Keratinocyte (primary cell): ENCODE measurements at regions not wholly inside any gene's neighbourhood (a gene's known extent, or its start where the extent isn't known, plus 50 kb on each side); places are given as distances from the start of the nearest gene placed in this dataset.

Source experiments
- DNase-seq: peaks from one replicate; pipeline ENCODE4 v3.0.0-alpha.2; 2011; ENCODE audit warnings: low read depth, missing footprints, low spot score
- FAIRE-seq: peaks from 2 replicates; lab custom pipeline; 2011; peaks lifted over from hg19 to GRCh38; lab: Jason Lieb, UNC
- H2AFZ ChIP-seq: 2 replicates; pipeline ENCODE4 v1.6.0; 2012; ENCODE audit warnings: low read length, control low read depth, inconsistent platforms; ENCODE audit not compliant: control insufficient read depth
- H3K27ac ChIP-seq: 2 replicates; pipeline ENCODE4 v1.5.1; 2011; ENCODE audit warnings: low read length; ENCODE audit not compliant: control insufficient read depth, insufficient read depth
- H3K27me3 ChIP-seq: 3 replicates; pipeline ENCODE4 v1.6.0; 2011; ENCODE audit warnings: low read length; ENCODE audit not compliant: control insufficient read depth, insufficient read depth; ENCODE audit errors: extremely low read depth
- H3K36me3 ChIP-seq, 2 experiments: 2 replicates in 1 of 2; 3 replicates in 1 of 2; pipeline ENCODE4 v1.5.1; 2011; ENCODE audit warnings: low read length in 2 of 2, mild to moderate bottlenecking in 1 of 2; ENCODE audit not compliant: control insufficient read depth in 2 of 2, insufficient read depth in 2 of 2; ENCODE audit errors: extremely low read depth in 1 of 2
- H3K4me1 ChIP-seq: 3 replicates; pipeline ENCODE4 v1.5.1; 2011; ENCODE audit warnings: low read length; ENCODE audit not compliant: control insufficient read depth, insufficient read depth; ENCODE audit errors: extremely low read depth
- H3K4me2 ChIP-seq: 3 replicates; pipeline ENCODE4 v1.6.0; 2011; ENCODE audit warnings: low read depth, low read length; ENCODE audit not compliant: control insufficient read depth, insufficient read depth; ENCODE audit errors: extremely low read depth
- H3K4me3 ChIP-seq, 3 experiments: fragments of 200-600 bp in 1 of 3; sonication (generic) in 1 of 3; 2 replicates in 2 of 3; 3 replicates in 1 of 3; pipeline ENCODE4 v1.5.1; 2011 to 2016; ENCODE audit warnings: low read length in 3 of 3, mild to moderate bottlenecking in 3 of 3, control low read depth in 2 of 3, inconsistent platforms in 1 of 3, low read depth in 1 of 3, mixed read lengths in 1 of 3, mixed run types in 1 of 3, moderate library complexity in 1 of 3; ENCODE audit not compliant: control insufficient read depth in 2 of 3, insufficient read depth in 2 of 3; ENCODE audit errors: extremely low read depth in 1 of 3
- H3K79me2 ChIP-seq: 2 replicates; pipeline ENCODE4 v1.6.0; 2012; ENCODE audit warnings: low read length; ENCODE audit not compliant: control insufficient read depth, insufficient read depth
- H3K9ac ChIP-seq: 3 replicates; pipeline ENCODE4 v1.6.0; 2011; ENCODE audit warnings: low read length; ENCODE audit not compliant: control insufficient read depth, insufficient read depth; ENCODE audit errors: extremely low read depth
- H3K9me1 ChIP-seq: 3 replicates; pipeline ENCODE4 v1.6.0; 2011; ENCODE audit warnings: low read length; ENCODE audit not compliant: control insufficient read depth, insufficient read depth; ENCODE audit errors: extremely low read depth
- H3K9me3 ChIP-seq: 2 replicates; pipeline ENCODE4 v1.5.1; 2012; ENCODE audit warnings: low read depth, low read length; ENCODE audit not compliant: control insufficient read depth
- H4K20me1 ChIP-seq: 3 replicates; pipeline ENCODE4 v1.6.0; 2011; ENCODE audit warnings: low read length; ENCODE audit not compliant: control insufficient read depth, insufficient read depth; ENCODE audit errors: extremely low read depth
- EZH2 ChIP-seq: IDR thresholded peaks from one replicate; pipeline ENCODE4 v1.6.1; 2012; ENCODE audit warnings: inconsistent platforms, mild to moderate bottlenecking, low read length, moderate library complexity
- dilution Hi-C: fragments of 300-500 bp; cut with MboI; formaldehyde crosslinking; loops from one replicate; pipeline ENCODE4 v1.7.0; 2020; ENCODE audit warnings: low sequenced_read_pairs; ENCODE audit not compliant: extremely low pct_ligation_motif_present
- TF ChIP-seq, protein P1 (sequence below), 3 experiments: IDR thresholded peaks in 1 of 3; conservative IDR thresholded peaks in 1 of 3; optimal IDR thresholded peaks in 1 of 3; 2 replicates in 2 of 3; 3 replicates in 1 of 3; pipeline versions ENCODE3 to v1.5.1; 2011; ENCODE audit warnings: low read length in 3 of 3, mild to moderate bottlenecking in 3 of 3, moderate library complexity in 2 of 3, control low read depth in 1 of 3, inconsistent platforms in 1 of 3; ENCODE audit not compliant: insufficient read depth in 2 of 3; ENCODE audit errors: extremely low read depth in 1 of 3

DNA sequence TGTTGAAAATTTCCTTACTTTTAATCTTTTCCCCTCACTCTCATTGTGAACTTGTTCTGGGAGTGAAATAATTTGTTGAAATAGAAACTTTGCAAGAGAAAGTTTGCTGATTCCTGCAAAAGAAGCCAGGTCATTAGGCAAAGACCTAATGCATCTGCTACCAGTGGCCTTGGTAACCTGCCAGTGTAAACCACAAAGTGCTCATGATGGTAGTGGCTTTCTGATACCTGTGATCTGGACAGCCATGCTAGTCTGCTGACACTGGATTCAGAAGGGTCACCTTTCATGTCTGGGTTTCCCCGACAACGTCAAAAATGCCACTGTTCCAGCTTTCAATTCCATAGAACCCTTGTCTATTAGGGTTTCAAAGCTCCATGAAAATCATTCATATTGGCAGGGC is 123.7 kb upstream of the MCTP2 start:
- Histone ChIP-seq H3K79me2 (no peaks in the 10 kb centered on the region), H3K4me2 (no peak overlapping the region), H3K27ac (no peak overlapping the region), H3K9me1 (no peaks in the 10 kb centered on the region), H3K4me1 (peaks cover 6% of the 10 kb centered on the region), H3K9me3 (no peaks in the 10 kb centered on the region), H3K9ac (no peak overlapping the region), H3K4me3 (no peak overlapping the region), H3K27me3 (no peaks in the 10 kb centered on the region), H4K20me1 (no peaks in the 10 kb centered on the region), H2AFZ (no peak overlapping the region), H3K36me3 (no peaks in the 10 kb centered on the region)
- dilution Hi-C loops, result no loop called here
- no peak for TF ChIP-seq EZH2
- DNase-seq (no peak), FAIRE-seq (no peak)

DNA sequence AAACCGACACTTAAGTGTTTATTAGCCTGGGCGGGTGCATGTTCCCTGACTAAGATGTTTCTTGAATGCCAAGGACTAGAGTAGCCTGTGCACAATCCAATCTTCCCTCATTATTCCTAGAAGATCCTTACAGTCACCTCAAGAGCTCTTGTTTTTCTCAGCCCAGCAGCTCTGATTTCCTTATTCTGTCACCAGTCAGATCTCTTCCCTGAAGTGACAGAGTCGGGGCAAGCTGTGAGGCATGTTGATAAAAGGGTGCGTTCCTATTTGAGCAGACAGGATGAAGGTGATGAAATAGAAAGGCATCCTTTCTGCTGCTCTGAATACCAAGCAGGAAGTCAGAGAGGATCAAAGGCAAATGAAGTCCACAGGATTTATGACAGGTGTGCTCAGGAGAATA is 125.6 kb upstream of the MCTP2 start:
- dilution Hi-C loops, result no loop called here
- FAIRE-seq (peak; percentile 74), DNase-seq (no peak)

DNA sequence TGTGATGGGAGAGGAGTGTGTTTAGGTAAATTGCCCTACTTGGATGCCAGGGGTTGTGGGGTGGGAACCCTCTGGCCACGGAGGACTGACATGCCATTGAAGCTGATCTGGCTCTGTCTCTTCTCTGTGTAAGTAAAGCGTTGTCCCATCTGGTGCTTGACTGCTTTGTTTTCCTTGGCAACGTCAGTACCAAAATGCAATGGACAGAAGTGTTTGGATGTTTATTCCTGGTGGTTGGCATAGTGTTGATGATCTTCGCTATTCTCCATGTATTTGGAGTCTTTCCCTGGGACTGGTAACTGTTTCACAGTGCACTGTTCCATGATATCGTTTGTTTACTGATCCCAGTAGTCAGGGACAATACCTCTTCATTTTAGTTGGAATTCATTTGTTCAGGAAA is 130.5 kb upstream of the MCTP2 start:
- Histone ChIP-seq H3K79me2 (no peaks in the 10 kb centered on the region), H3K36me3 (no peaks in the 10 kb centered on the region), H4K20me1 (no peaks in the 10 kb centered on the region), H3K27me3 (no peaks in the 10 kb centered on the region), H3K9me3 (no peaks in the 10 kb centered on the region), H2AFZ (no peak overlapping the region), H3K4me1 (peaks cover 5% of the 10 kb centered on the region), H3K4me2 (no peak overlapping the region), H3K4me3 (no peak overlapping the region), H3K9ac (no peak overlapping the region), H3K27ac (no peak overlapping the region), H3K9me1 (no peaks in the 10 kb centered on the region)
- no peak for FAIRE-seq
- no peak for DNase-seq
- dilution Hi-C loops, result no loop called here
- TF ChIP-seq EZH2, result no peak
- TF ChIP-seq, protein P1, sequence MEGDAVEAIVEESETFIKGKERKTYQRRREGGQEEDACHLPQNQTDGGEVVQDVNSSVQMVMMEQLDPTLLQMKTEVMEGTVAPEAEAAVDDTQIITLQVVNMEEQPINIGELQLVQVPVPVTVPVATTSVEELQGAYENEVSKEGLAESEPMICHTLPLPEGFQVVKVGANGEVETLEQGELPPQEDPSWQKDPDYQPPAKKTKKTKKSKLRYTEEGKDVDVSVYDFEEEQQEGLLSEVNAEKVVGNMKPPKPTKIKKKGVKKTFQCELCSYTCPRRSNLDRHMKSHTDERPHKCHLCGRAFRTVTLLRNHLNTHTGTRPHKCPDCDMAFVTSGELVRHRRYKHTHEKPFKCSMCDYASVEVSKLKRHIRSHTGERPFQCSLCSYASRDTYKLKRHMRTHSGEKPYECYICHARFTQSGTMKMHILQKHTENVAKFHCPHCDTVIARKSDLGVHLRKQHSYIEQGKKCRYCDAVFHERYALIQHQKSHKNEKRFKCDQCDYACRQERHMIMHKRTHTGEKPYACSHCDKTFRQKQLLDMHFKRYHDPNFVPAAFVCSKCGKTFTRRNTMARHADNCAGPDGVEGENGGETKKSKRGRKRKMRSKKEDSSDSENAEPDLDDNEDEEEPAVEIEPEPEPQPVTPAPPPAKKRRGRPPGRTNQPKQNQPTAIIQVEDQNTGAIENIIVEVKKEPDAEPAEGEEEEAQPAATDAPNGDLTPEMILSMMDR (optimal IDR thresholded peaks at IDR 0.05 in 1 of 3, IDR thresholded peaks at IDR 0.05 in 1 of 3, conservative IDR thresholded peaks at IDR 0.05 in 1 of 3; ENCODE audit: extremely low read depth in 1 of 3, insufficient read depth in 2 of 3, low read length in 3 of 3), result no peak

More for the DNA sequence above, 125.6 kb upstream of the MCTP2 start:
- H2AFZ ChIP-seq, result peak overlapping the region; percentile 23
- H3K9ac ChIP-seq, result no peak overlapping the region
- no peaks in the 10 kb centered on the region for H4K20me1 ChIP-seq
- H3K4me2 ChIP-seq, result peak overlapping the region; percentile 29
- H3K4me1 ChIP-seq, result peaks cover 6% of the 10 kb centered on the region
- no peaks in the 10 kb centered on the region for H3K9me1 ChIP-seq
- no peaks in the 10 kb centered on the region for H3K9me3 ChIP-seq
- no peaks in the 10 kb centered on the region for H3K79me2 ChIP-seq
- H3K27ac ChIP-seq, result no peak overlapping the region
- no peak overlapping the region for H3K4me3 ChIP-seq
- H3K36me3 ChIP-seq, result no peaks in the 10 kb centered on the region
- H3K27me3 ChIP-seq, result no peaks in the 10 kb centered on the region
- TF ChIP-seq, protein P1 (optimal IDR thresholded peaks at IDR 0.05 in 1 of 3, IDR thresholded peaks at IDR 0.05 in 1 of 3, conservative IDR thresholded peaks at IDR 0.05 in 1 of 3; ENCODE audit: extremely low read depth in 1 of 3, insufficient read depth in 2 of 3, low read length in 3 of 3), result no peak
- TF ChIP-seq EZH2, result no peak
